ENCODE measurements at regions not wholly inside any gene's neighbourhood (a gene's known extent, or its start where the extent isn't known, plus 50 kb on each side); places are given as distances from the start of the nearest gene placed in this dataset.

- TF ChIP-seq SIN3A (IDR thresholded peaks at IDR 0.05; ENCODE audit: borderline replicate concordance, insufficient read depth, low read depth, low read length) = no peak
- TF ChIP-seq REST (IDR thresholded peaks at IDR 0.05; ENCODE audit: insufficient read depth in 1 of 2, low read depth in 2 of 2, low read length in 1 of 2) = no peak
- TF ChIP-seq, protein P1, sequence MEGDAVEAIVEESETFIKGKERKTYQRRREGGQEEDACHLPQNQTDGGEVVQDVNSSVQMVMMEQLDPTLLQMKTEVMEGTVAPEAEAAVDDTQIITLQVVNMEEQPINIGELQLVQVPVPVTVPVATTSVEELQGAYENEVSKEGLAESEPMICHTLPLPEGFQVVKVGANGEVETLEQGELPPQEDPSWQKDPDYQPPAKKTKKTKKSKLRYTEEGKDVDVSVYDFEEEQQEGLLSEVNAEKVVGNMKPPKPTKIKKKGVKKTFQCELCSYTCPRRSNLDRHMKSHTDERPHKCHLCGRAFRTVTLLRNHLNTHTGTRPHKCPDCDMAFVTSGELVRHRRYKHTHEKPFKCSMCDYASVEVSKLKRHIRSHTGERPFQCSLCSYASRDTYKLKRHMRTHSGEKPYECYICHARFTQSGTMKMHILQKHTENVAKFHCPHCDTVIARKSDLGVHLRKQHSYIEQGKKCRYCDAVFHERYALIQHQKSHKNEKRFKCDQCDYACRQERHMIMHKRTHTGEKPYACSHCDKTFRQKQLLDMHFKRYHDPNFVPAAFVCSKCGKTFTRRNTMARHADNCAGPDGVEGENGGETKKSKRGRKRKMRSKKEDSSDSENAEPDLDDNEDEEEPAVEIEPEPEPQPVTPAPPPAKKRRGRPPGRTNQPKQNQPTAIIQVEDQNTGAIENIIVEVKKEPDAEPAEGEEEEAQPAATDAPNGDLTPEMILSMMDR (IDR thresholded peaks at IDR 0.05) = no peak
- no peak for TF ChIP-seq TCF7L2 (IDR thresholded peaks at IDR 0.05; ENCODE audit: low read depth, low read length)
- no peak for TF ChIP-seq POLR2AphosphoS5 (IDR thresholded peaks at IDR 0.05; ENCODE audit: low read depth, low read length)
- in situ Hi-C loops (cut with HindIII; ENCODE audit: low pct_unique_long_range_greater_than_20kb, low sequenced_read_pairs) (no loop called here), intact Hi-C loops (cut with micrococcal nuclease; ENCODE audit: unreplicated experiment) (no loop called here)
- no peaks in the 10 kb centered on the region for H3K36me3 ChIP-seq (ENCODE audit: control insufficient read depth, insufficient read depth, low read length)
- ChIA-PET CTCF (no interaction called here), POLR2A (no interaction called here)
- DNase-seq (ENCODE audit: low read depth, low spot score) = no peak
- no peaks in the 10 kb centered on the region for H3K4me1 ChIP-seq (ENCODE audit: control insufficient read depth, insufficient read depth, low read length)
- H3K27ac ChIP-seq (ENCODE audit: low read length) = no peak overlapping the region
- no peak overlapping the region for H3K4me3 ChIP-seq (ENCODE audit: low read depth in 2 of 2, low read length in 2 of 2)
- no peaks in the 10 kb centered on the region for H3K9me3 ChIP-seq (ENCODE audit: control insufficient read depth, insufficient read depth, low read depth, low read length)
- BruUV-seq (replicated peaks) = no TSS peak
- no peak for ATAC-seq
- H3K27me3 ChIP-seq (ENCODE audit: control insufficient read depth, insufficient read depth, low read length) = no peaks in the 10 kb centered on the region
These were observed 104.7 kb downstream of the PXDC1 start for GRCh38 chr6:3646616-3647362.

GRCh38 chr6:3644739-3645012 lies 106.8 kb downstream of the PXDC1 start:
- no peak for DNase-seq (ENCODE audit: low read depth, low spot score)
- no peak overlapping the region for H3K27ac ChIP-seq (ENCODE audit: low read length)
- intact Hi-C loops (cut with micrococcal nuclease; ENCODE audit: unreplicated experiment) = no loop called here
- ATAC-seq = no peak
- no peaks in the 10 kb centered on the region for H3K36me3 ChIP-seq (ENCODE audit: control insufficient read depth, insufficient read depth, low read length)
- TF ChIP-seq TCF7L2 (IDR thresholded peaks at IDR 0.05; ENCODE audit: low read depth, low read length) = no peak
- TF ChIP-seq SIN3A (IDR thresholded peaks at IDR 0.05; ENCODE audit: borderline replicate concordance, insufficient read depth, low read depth, low read length) = no peak
- H3K4me3 ChIP-seq (ENCODE audit: low read depth in 2 of 2, low read length in 2 of 2) = no peak overlapping the region
- POLR2A ChIA-PET = no interaction called here
- H3K27me3 ChIP-seq (ENCODE audit: control insufficient read depth, insufficient read depth, low read length) = no peaks in the 10 kb centered on the region; the same call in 1 of the 2 replicates
- in situ Hi-C loops (cut with HindIII; ENCODE audit: low pct_unique_long_range_greater_than_20kb, low sequenced_read_pairs) = no loop called here
- H3K9me3 ChIP-seq (ENCODE audit: control insufficient read depth, insufficient read depth, low read depth, low read length) = no peaks in the 10 kb centered on the region
- no peaks in the 10 kb centered on the region for H3K4me1 ChIP-seq (ENCODE audit: control insufficient read depth, insufficient read depth, low read length)
- CTCF ChIA-PET = no interaction called here
- BruUV-seq (replicated peaks) = no TSS peak

DNA sequence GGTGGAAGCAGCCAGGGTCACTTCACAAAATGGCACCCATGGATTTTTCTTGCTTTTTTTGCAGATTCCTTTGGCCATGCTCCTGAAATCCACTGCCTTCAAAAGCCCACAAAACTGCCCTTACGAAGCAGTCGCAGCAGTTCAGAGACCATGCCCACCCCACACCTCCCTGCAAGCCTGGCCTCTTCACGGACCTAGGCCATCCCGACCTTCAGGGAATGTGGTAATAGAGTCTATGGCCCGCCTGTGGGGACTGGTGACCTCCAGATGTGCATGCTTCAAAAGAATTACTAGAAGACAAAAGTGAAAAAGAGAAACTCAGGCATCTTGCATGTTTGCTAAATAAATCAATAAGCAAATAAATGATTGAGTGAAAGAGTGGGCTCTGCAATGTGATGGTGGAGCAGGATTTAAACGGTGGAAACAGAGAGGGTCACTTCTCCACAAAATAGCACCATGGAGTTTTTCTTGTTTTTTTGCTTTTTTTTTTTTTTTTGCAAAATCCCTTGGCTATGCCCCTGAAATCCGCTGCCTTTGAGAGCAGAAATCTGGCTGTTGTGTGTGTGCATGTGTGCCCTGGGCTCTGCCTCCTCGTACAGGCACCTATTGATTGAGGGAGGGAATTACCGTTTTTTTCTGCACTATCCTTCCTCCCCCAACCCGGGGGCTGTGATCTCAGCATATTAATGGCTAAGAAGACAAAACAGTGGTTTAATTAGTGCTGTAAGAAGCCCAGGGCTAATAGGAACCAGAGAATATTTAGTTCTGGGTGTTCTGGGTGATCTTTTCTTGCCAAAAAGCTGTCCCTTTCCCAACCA lies 107.4 kb downstream of the PXDC1 start:
- POLR2A ChIA-PET = no interaction called here
- ATAC-seq = no peak
- in situ Hi-C loops (cut with HindIII; ENCODE audit: low pct_unique_long_range_greater_than_20kb, low sequenced_read_pairs) = no loop called here

More for the DNA sequence above, 107.4 kb downstream of the PXDC1 start:
- Histone ChIP-seq H3K9me3 (ENCODE audit: control insufficient read depth, insufficient read depth, low read depth, low read length) (no peaks in the 10 kb centered on the region), H3K4me1 (ENCODE audit: control insufficient read depth, insufficient read depth, low read length) (no peaks in the 10 kb centered on the region), H3K36me3 (ENCODE audit: control insufficient read depth, insufficient read depth, low read length) (no peaks in the 10 kb centered on the region), H3K27ac (ENCODE audit: low read length) (no peak overlapping the region), H3K4me3 (ENCODE audit: low read depth in 2 of 2, low read length in 2 of 2) (no peak overlapping the region), H3K27me3 (ENCODE audit: control insufficient read depth, insufficient read depth, low read length) (peaks cover 4% of the 10 kb centered on the region; the same call in 1 of the 2 replicates)
- no TSS peak for BruUV-seq (replicated peaks)
- DNase-seq (ENCODE audit: low read depth, low spot score) = no peak
- TF ChIP-seq TCF7L2 (IDR thresholded peaks at IDR 0.05; ENCODE audit: low read depth, low read length) (no peak), POLR2AphosphoS5 (IDR thresholded peaks at IDR 0.05; ENCODE audit: low read depth, low read length) (no peak)
- TF ChIP-seq, protein P1 (IDR thresholded peaks at IDR 0.05) = no peak
- intact Hi-C loops (cut with micrococcal nuclease; ENCODE audit: unreplicated experiment) = no loop called here
- CTCF ChIA-PET = no interaction called here
